ENCODE measurements at regions not wholly inside any gene's neighbourhood (a gene's known extent, or its start where the extent isn't known, plus 50 kb on each side); places are given as distances from the start of the nearest gene placed in this dataset.

- TF ChIP-seq TCF3 (IDR thresholded peaks at IDR 0.05; ENCODE audit: borderline replicate concordance, insufficient read depth, low read depth, low read length) (no peak), CTCF (IDR thresholded peaks at IDR 0.05 in 2 of 3, conservative IDR thresholded peaks at IDR 0.05 in 1 of 3; ENCODE audit: control insufficient read depth in 2 of 3, extremely low read depth in 1 of 3, insufficient read depth in 1 of 3, low read depth in 3 of 3, low read length in 3 of 3) (no peak), NFXL1 (IDR thresholded peaks at IDR 0.05; ENCODE audit: borderline replicate concordance) (no peak), SIN3A (IDR thresholded peaks at IDR 0.05; ENCODE audit: low read depth, low read length) (no peak), SREBF2 (IDR thresholded peaks at IDR 0.05; ENCODE audit: low read length) (no peak), HCFC1 (IDR thresholded peaks at IDR 0.05; ENCODE audit: low read length) (no peak), MTA3 (IDR thresholded peaks at IDR 0.05; ENCODE audit: borderline replicate concordance, low read length) (no peak)
Observed at GRCh38 chr18:40531051-40531450, 1424.0 kb upstream of the PIK3C3 start.

Data from GM12878 (cell line).